ENCODE measurements at regions not wholly inside any gene's neighbourhood (a gene's known extent, or its start where the extent isn't known, plus 50 kb on each side); places are given as distances from the start of the nearest gene placed in this dataset.

DNA sequence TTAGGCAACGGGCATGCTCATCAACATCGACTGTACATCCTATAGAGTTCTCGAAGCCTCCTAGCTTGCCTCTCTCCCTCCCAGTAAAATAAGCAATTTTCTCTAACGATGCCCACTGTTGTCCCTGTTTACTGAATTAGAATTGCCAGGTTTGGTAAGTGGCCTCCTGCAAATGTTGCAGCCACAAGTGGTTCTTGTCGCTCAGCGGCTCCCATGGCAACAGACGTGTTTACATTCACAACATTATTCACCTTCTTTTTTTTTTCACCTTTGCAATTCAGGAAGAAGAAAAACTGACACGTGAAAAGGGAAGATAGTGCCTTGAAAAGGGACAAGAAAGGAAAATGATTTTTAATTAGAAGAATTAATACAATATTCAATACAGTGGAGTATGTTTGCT lies 100.9 kb upstream of the PKP2 start:
- TF ChIP-seq, protein P1, sequence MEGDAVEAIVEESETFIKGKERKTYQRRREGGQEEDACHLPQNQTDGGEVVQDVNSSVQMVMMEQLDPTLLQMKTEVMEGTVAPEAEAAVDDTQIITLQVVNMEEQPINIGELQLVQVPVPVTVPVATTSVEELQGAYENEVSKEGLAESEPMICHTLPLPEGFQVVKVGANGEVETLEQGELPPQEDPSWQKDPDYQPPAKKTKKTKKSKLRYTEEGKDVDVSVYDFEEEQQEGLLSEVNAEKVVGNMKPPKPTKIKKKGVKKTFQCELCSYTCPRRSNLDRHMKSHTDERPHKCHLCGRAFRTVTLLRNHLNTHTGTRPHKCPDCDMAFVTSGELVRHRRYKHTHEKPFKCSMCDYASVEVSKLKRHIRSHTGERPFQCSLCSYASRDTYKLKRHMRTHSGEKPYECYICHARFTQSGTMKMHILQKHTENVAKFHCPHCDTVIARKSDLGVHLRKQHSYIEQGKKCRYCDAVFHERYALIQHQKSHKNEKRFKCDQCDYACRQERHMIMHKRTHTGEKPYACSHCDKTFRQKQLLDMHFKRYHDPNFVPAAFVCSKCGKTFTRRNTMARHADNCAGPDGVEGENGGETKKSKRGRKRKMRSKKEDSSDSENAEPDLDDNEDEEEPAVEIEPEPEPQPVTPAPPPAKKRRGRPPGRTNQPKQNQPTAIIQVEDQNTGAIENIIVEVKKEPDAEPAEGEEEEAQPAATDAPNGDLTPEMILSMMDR (IDR thresholded peaks at IDR 0.05), result no peak
- no peak for TF ChIP-seq POLR2AphosphoS5 (IDR thresholded peaks at IDR 0.05)
- TF ChIP-seq POLR2A (IDR thresholded peaks at IDR 0.05; ENCODE audit: low read depth), result no peak
